HG03520 (cell line): ENCODE measurements at regions not wholly inside any gene's neighbourhood (a gene's known extent, or its start where the extent isn't known, plus 50 kb on each side); places are given as distances from the start of the nearest gene placed in this dataset.
"Not testable (repeated sequence)": the region's sequence is repeated elsewhere in the genome, so short reads cannot be mapped to it uniquely, and the experiment has no call there.

Experiments
- ATAC-seq: cut with Tn5 transposase; IDR thresholded peaks from one replicate; pipeline ENCODE4 v1.9.1; 2021; ENCODE audit warnings: mild to moderate bottlenecking, moderate library complexity; ENCODE audit not compliant: unreplicated experiment

- no peak for ATAC-seq
Observed at GRCh38 chr1:48089356-48089891, 92.2 kb upstream of the TRABD2B start.

- no peak for ATAC-seq
Observed at GRCh38 chr1:48084826-48085225, 87.6 kb upstream of the TRABD2B start.

GRCh38 chr1:48082271-48082962 lies 85.2 kb upstream of the TRABD2B start:
- no peak for ATAC-seq

- ATAC-seq: no peak
Observed at GRCh38 chr1:48080331-48081255, 83.4 kb upstream of the TRABD2B start.

- ATAC-seq: no peak
Observed at GRCh38 chr1:48079096-48079495, 81.9 kb upstream of the TRABD2B start.

GRCh38 chr1:48077795-48078222 lies 80.6 kb upstream of the TRABD2B start:
- no peak for ATAC-seq

GRCh38 chr1:48076017-48076416 lies 78.8 kb upstream of the TRABD2B start:
- no peak for ATAC-seq

- ATAC-seq: no peak
Observed at GRCh38 chr1:48073798-48074530, 76.8 kb upstream of the TRABD2B start.

- ATAC-seq: no peak
Observed at GRCh38 chr1:48071513-48071912, 74.3 kb upstream of the TRABD2B start.

- ATAC-seq: no peak
Observed at GRCh38 chr1:48070396-48070750, 73.2 kb upstream of the TRABD2B start.

GRCh38 chr1:48069662-48070395 lies 72.6 kb upstream of the TRABD2B start:
- no peak for ATAC-seq

- no peak for ATAC-seq
Observed at GRCh38 chr1:48068206-48068605, 71.0 kb upstream of the TRABD2B start.

- ATAC-seq: no peak
Observed at GRCh38 chr1:48066936-48067335, 69.8 kb upstream of the TRABD2B start.

GRCh38 chr1:48064693-48065092 lies 67.5 kb upstream of the TRABD2B start:
- not testable (repeated sequence) for ATAC-seq

GRCh38 chr1:48062353-48062752 lies 65.2 kb upstream of the TRABD2B start:
- no peak for ATAC-seq

- no peak for ATAC-seq
Observed at GRCh38 chr1:48061162-48062136, 64.3 kb upstream of the TRABD2B start.

- no peak for ATAC-seq
Observed at GRCh38 chr1:48059289-48059688, 62.1 kb upstream of the TRABD2B start.

GRCh38 chr1:48058135-48059025 lies 61.2 kb upstream of the TRABD2B start:
- ATAC-seq: no peak
